ENCODE measurements at regions not wholly inside any gene's neighbourhood (a gene's known extent, or its start where the extent isn't known, plus 50 kb on each side); places are given as distances from the start of the nearest gene placed in this dataset.

DNA sequence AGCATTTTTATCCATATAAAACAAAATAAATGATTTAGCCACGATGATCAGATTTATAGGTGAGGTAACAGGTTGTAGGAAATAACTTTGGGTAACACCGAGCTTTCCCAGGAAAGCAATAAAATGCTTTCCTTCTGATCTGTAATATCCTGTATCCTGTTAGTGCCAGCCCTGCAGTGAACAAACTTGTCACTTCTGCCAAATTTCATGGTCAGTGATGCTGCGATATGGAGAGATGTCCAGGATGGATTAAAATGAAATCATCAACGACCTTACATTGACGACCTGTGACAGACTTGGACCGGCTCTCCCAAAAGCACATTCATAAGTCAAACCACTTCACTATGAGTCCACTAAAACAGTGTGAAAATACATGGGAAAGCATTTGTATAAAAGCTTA lies 608.0 kb upstream of the NRP1 start:
- no peak for TF ChIP-seq CTCF (optimal IDR thresholded peaks at IDR 0.05 in 1 of 3, IDR thresholded peaks at IDR 0.05 in 1 of 3, conservative IDR thresholded peaks at IDR 0.05 in 1 of 3; ENCODE audit: extremely low read depth in 1 of 3, insufficient read depth in 2 of 3, low read length in 3 of 3)
- no peak for TF ChIP-seq EZH2 (IDR thresholded peaks at IDR 0.05; ENCODE audit: low read length)

Measured in keratinocyte (primary cell).